HepG2 (cell line): ENCODE measurements at regions not wholly inside any gene's neighbourhood (a gene's known extent, or its start where the extent isn't known, plus 50 kb on each side); places are given as distances from the start of the nearest gene placed in this dataset.
A peak's percentile ranks its signal among the peaks of the same experiment; 100 is the strongest.

Experiments
- POLR2G ChIP-seq: fragments of 200-400 bp; formaldehyde crosslinking; IDR thresholded peaks from 2 replicates; pipeline ENCODE4 v1.6.1; 2018; ENCODE audit warnings: mild to moderate bottlenecking, low read depth, low read length, moderate library complexity
- RBM22 ChIP-seq: fragments of 200-400 bp; formaldehyde crosslinking; optimal IDR thresholded peaks from 2 replicates; pipeline ENCODE3; 2017; ENCODE audit warnings: mild to moderate bottlenecking, low read length, moderate library complexity
- REL ChIP-seq: sonication (generic); formaldehyde crosslinking; conservative IDR thresholded peaks from 2 replicates; pipeline ENCODE4 v1.8.0; 2022; ENCODE audit warnings: mild to moderate bottlenecking, missing genetic modification reagents, moderate library complexity
- SP5 ChIP-seq: IDR thresholded peaks from 2 replicates; pipeline ENCODE4 v1.6.1; 2016; ENCODE audit warnings: low read depth, borderline replicate concordance
- SUZ12 ChIP-seq: fragments of 150-350 bp; IDR thresholded peaks from 2 replicates; pipeline ENCODE4 v1.6.1; 2014; ENCODE audit warnings: low read depth, low read length
- TCF7 ChIP-seq: sonication (generic); IDR thresholded peaks from 2 replicates; pipeline ENCODE4 v1.6.1; 2016; ENCODE audit warnings: antibody characterized with exemption, low read depth
- TEAD3 ChIP-seq: optimal IDR thresholded peaks from 2 replicates; pipeline ENCODE3; 2016; ENCODE audit warnings: borderline replicate concordance
- ZBTB7B ChIP-seq: sonication (generic); formaldehyde crosslinking; IDR thresholded peaks from 2 replicates; pipeline ENCODE4 v1.4.0; 2020; ENCODE audit warnings: missing genetic modification reagents
- ZNF225 ChIP-seq: sonication (generic); formaldehyde crosslinking; IDR thresholded peaks from 2 replicates; pipeline ENCODE4 v1.4.0; 2020; ENCODE audit warnings: mild to moderate bottlenecking, missing genetic modification reagents
- ZNF30 ChIP-seq: sonication (generic); formaldehyde crosslinking; IDR thresholded peaks from 2 replicates; pipeline ENCODE4 v1.5.0; 2020; ENCODE audit warnings: mild to moderate bottlenecking, missing genetic modification reagents
- ZNF33A ChIP-seq: sonication (generic); formaldehyde crosslinking; IDR thresholded peaks from 2 replicates; pipeline ENCODE4 v1.5.1; 2020; ENCODE audit warnings: missing genetic modification reagents, mild to moderate bottlenecking, moderate library complexity, borderline replicate concordance
- ZNF430 ChIP-seq: sonication (generic); formaldehyde crosslinking; IDR thresholded peaks from 2 replicates; pipeline ENCODE4 v1.9.0; 2021; ENCODE audit warnings: mild to moderate bottlenecking, missing genetic modification reagents
- ZNF598 ChIP-seq: sonication (generic); formaldehyde crosslinking; IDR thresholded peaks from 2 replicates; pipeline ENCODE4 v1.5.1; 2020; ENCODE audit warnings: mild to moderate bottlenecking, missing genetic modification reagents, borderline replicate concordance
- ZNF713 ChIP-seq: sonication (generic); formaldehyde crosslinking; IDR thresholded peaks from 2 replicates; pipeline ENCODE4 v1.4.0; 2020; ENCODE audit warnings: mild to moderate bottlenecking, missing genetic modification reagents
- ZNF883 ChIP-seq: sonication (generic); formaldehyde crosslinking; IDR thresholded peaks from 2 replicates; pipeline ENCODE4 v1.5.1; 2020; ENCODE audit warnings: mild to moderate bottlenecking, missing genetic modification reagents; ENCODE audit errors: not compliant biosample characterization
- ZSCAN29 ChIP-seq: sonication (generic); formaldehyde crosslinking; conservative IDR thresholded peaks from 2 replicates; pipeline ENCODE4 v1.4.0; 2020; ENCODE audit warnings: mild to moderate bottlenecking, missing genetic modification reagents
- TF ChIP-seq, protein P1 (sequence below), 2 experiments: fragments of 450-650 bp in 1 of 2; sonication (generic) in 1 of 2; formaldehyde crosslinking in 1 of 2; IDR thresholded peaks; 2 replicates each; pipeline versions ENCODE4 v1.6.1 to v1.8.0; 2016 to 2022; ENCODE audit warnings: antibody characterized with exemption in 1 of 2, mild to moderate bottlenecking in 1 of 2, missing genetic modification reagents in 1 of 2
- TF ChIP-seq, protein P2 (sequence below): sonication (generic); formaldehyde crosslinking; IDR thresholded peaks from 2 replicates; pipeline ENCODE4 v1.9.0; 2022; ENCODE audit warnings: low read depth, missing genetic modification reagents
- TF ChIP-seq, protein P3 (sequence below): sonication (generic); formaldehyde crosslinking; IDR thresholded peaks from 2 replicates; pipeline ENCODE4 v1.4.0; 2020; ENCODE audit warnings: low read depth, mild to moderate bottlenecking, missing genetic modification reagents

GRCh38 chr16:31711344-31711845 lies 162.2 kb upstream of the ZNF267 start (continued):
- TF ChIP-seq, protein P1, sequence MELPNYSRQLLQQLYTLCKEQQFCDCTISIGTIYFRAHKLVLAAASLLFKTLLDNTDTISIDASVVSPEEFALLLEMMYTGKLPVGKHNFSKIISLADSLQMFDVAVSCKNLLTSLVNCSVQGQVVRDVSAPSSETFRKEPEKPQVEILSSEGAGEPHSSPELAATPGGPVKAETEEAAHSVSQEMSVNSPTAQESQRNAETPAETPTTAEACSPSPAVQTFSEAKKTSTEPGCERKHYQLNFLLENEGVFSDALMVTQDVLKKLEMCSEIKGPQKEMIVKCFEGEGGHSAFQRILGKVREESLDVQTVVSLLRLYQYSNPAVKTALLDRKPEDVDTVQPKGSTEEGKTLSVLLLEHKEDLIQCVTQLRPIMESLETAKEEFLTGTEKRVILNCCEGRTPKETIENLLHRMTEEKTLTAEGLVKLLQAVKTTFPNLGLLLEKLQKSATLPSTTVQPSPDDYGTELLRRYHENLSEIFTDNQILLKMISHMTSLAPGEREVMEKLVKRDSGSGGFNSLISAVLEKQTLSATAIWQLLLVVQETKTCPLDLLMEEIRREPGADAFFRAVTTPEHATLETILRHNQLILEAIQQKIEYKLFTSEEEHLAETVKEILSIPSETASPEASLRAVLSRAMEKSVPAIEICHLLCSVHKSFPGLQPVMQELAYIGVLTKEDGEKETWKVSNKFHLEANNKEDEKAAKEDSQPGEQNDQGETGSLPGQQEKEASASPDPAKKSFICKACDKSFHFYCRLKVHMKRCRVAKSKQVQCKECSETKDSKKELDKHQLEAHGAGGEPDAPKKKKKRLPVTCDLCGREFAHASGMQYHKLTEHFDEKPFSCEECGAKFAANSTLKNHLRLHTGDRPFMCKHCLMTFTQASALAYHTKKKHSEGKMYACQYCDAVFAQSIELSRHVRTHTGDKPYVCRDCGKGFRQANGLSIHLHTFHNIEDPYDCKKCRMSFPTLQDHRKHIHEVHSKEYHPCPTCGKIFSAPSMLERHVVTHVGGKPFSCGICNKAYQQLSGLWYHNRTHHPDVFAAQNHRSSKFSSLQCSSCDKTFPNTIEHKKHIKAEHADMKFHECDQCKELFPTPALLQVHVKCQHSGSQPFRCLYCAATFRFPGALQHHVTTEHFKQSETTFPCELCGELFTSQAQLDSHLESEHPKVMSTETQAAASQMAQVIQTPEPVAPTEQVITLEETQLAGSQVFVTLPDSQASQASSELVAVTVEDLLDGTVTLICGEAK (IDR thresholded peaks at IDR 0.05): no peak
- TF ChIP-seq, protein P1 (CRISPR knock-in tag; IDR thresholded peaks at IDR 0.05): no peak
- TF ChIP-seq RBM22: peak; percentile 61
- no peak for TF ChIP-seq ZNF883 (CRISPR knock-in tag)
- no peak for TF ChIP-seq ZNF33A (CRISPR knock-in tag)
- TF ChIP-seq ZNF598 (CRISPR knock-in tag): no peak
- 0 out of 2 replicates have a peak, but pooled peaks have one; percentile 55 for TF ChIP-seq ZNF225 (CRISPR knock-in tag)
- TF ChIP-seq ZNF430: 0 out of 2 replicates have a peak, but pooled peaks have one; percentile 23
- TF ChIP-seq SUZ12: no peak
- no peak for TF ChIP-seq SP5 (CRISPR knock-in tag)
- TF ChIP-seq TCF7: no peak
- TF ChIP-seq POLR2G: peak; percentile 2
- TF ChIP-seq REL (CRISPR knock-in tag): 0 out of 2 replicates have a peak, but pooled peaks have one; percentile 69
- TF ChIP-seq, protein P2, sequence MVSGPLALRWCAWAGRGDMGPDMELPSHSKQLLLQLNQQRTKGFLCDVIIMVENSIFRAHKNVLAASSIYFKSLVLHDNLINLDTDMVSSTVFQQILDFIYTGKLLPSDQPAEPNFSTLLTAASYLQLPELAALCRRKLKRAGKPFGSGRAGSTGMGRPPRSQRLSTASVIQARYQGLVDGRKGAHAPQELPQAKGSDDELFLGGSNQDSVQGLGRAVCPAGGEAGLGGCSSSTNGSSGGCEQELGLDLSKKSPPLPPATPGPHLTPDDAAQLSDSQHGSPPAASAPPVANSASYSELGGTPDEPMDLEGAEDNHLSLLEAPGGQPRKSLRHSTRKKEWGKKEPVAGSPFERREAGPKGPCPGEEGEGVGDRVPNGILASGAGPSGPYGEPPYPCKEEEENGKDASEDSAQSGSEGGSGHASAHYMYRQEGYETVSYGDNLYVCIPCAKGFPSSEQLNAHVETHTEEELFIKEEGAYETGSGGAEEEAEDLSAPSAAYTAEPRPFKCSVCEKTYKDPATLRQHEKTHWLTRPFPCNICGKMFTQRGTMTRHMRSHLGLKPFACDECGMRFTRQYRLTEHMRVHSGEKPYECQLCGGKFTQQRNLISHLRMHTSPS (CRISPR knock-in tag): 0 out of 2 replicates have a peak, but pooled peaks have one; percentile 9
- TF ChIP-seq, protein P3, sequence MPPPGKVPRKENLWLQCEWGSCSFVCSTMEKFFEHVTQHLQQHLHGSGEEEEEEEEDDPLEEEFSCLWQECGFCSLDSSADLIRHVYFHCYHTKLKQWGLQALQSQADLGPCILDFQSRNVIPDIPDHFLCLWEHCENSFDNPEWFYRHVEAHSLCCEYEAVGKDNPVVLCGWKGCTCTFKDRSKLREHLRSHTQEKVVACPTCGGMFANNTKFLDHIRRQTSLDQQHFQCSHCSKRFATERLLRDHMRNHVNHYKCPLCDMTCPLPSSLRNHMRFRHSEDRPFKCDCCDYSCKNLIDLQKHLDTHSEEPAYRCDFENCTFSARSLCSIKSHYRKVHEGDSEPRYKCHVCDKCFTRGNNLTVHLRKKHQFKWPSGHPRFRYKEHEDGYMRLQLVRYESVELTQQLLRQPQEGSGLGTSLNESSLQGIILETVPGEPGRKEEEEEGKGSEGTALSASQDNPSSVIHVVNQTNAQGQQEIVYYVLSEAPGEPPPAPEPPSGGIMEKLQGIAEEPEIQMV (CRISPR knock-in tag): no peak
- no peak for TF ChIP-seq ZNF713 (CRISPR knock-in tag)
- TF ChIP-seq TEAD3 (CRISPR knock-in tag): peak; percentile 13
- TF ChIP-seq ZBTB7B (CRISPR knock-in tag): no peak
- TF ChIP-seq ZNF30 (CRISPR knock-in tag): 0 out of 2 replicates have a peak, but pooled peaks have one; percentile 16
- TF ChIP-seq ZSCAN29 (CRISPR knock-in tag): no peak
